ENCODE measurements at regions not wholly inside any gene's neighbourhood (a gene's known extent, or its start where the extent isn't known, plus 50 kb on each side); places are given as distances from the start of the nearest gene placed in this dataset.

GRCh38 chr18:60804415-60804814 lies 431.8 kb upstream of the MC4R start:
- no peaks in the 10 kb centered on the region for H3K4me1 ChIP-seq
- DNase-seq (ENCODE audit: low read depth in 1 of 2, low spot score in 1 of 2) (no peak), ATAC-seq (no peak), FAIRE-seq (no peak)
- TF ChIP-seq ZNF302 (CRISPR knock-in tag; IDR thresholded peaks at IDR 0.05), result no peak
- TF ChIP-seq GATA3 (IDR thresholded peaks at IDR 0.05; ENCODE audit: borderline replicate concordance), result no peak
- no peak for TF ChIP-seq EHMT2 (IDR thresholded peaks at IDR 0.05; ENCODE audit: low read depth)
- TF ChIP-seq, protein P1, sequence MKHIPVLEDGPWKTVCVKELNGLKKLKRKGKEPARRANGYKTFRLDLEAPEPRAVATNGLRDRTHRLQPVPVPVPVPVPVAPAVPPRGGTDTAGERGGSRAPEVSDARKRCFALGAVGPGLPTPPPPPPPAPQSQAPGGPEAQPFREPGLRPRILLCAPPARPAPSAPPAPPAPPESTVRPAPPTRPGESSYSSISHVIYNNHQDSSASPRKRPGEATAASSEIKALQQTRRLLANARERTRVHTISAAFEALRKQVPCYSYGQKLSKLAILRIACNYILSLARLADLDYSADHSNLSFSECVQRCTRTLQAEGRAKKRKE (CRISPR knock-in tag; IDR thresholded peaks at IDR 0.05; ENCODE audit: low read depth), result no peak
- TF ChIP-seq HOXA7 (CRISPR knock-in tag; IDR thresholded peaks at IDR 0.05), result no peak
- no peak overlapping the region for H3K27ac ChIP-seq
- no peak overlapping the region for H3K4me2 ChIP-seq
- ChIA-PET CTCF (no interaction called here), POLR2A (no interaction called here)
- H3K9me3 ChIP-seq, result no peaks in the 10 kb centered on the region
- H3K4me3 ChIP-seq, result no peak overlapping the region
- 26% methylated on average over 3 of the region's 3 CpGs for WGBS (ENCODE audit: missing lambda C conversion rate)

- Histone ChIP-seq H3K4me3 (no peak overlapping the region), H3K4me2 (no peak overlapping the region), H3K9me3 (no peaks in the 10 kb centered on the region), H3K27ac (no peak overlapping the region), H3K4me1 (no peaks in the 10 kb centered on the region)
- POLR2A ChIA-PET, result no interaction called here
- CTCF ChIA-PET, result no interaction called here
- FAIRE-seq (no peak), ATAC-seq (no peak), DNase-seq (ENCODE audit: low read depth in 1 of 2, low spot score in 1 of 2) (no peak)
- TF ChIP-seq HEYL (CRISPR knock-in tag; IDR thresholded peaks at IDR 0.05) (no peak), HDAC2 (IDR thresholded peaks at IDR 0.05) (no peak), RARB (CRISPR knock-in tag; IDR thresholded peaks at IDR 0.05) (no peak), E2F6 (IDR thresholded peaks at IDR 0.05; ENCODE audit: borderline replicate concordance, low read depth) (no peak), RNF2 (IDR thresholded peaks at IDR 0.05; ENCODE audit: borderline replicate concordance, low read depth) (no peak), MAFK (IDR thresholded peaks at IDR 0.05; ENCODE audit: partially characterized antibody) (no peak), EHMT2 (IDR thresholded peaks at IDR 0.05; ENCODE audit: low read depth) (no peak), ZSCAN20 (CRISPR knock-in tag; IDR thresholded peaks at IDR 0.05) (no peak), JUN (IDR thresholded peaks at IDR 0.05) (no peak)
- TF ChIP-seq, protein P1 (CRISPR knock-in tag; IDR thresholded peaks at IDR 0.05; ENCODE audit: low read depth), result no peak
- whole genome bisulfite sequencing (ENCODE audit: missing lambda C conversion rate), result 3% methylated on average over 2 of the region's 2 CpGs
These were observed 437.4 kb upstream of the MC4R start for GRCh38 chr18:60809937-60810336.

DNA sequence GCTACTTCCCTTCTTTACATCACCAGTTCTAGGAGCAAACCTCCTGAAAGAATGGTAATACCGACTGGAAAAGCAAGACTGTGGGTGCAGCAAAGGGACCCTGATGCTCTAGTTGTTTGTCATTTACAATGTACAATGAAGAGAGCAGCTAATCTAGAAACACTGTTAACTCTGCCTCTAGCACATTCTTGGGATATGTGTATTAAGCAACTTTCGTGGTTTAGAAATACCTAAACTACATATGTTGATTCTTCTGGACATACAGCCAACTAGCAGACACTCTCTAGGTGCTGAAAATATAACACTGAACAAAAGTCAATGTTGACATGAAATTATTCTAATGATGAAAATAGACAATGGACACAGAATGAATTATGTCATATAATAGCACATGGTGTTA lies 440.3 kb upstream of the MC4R start:
- TF ChIP-seq CHD2 (IDR thresholded peaks at IDR 0.05; ENCODE audit: low read length, partially characterized antibody) (no peak), NR3C1 (IDR thresholded peaks at IDR 0.05) (no peak), MAZ (IDR thresholded peaks at IDR 0.05; ENCODE audit: borderline replicate concordance, low read depth, low read length) (no peak), RAD21 (conservative IDR thresholded peaks at IDR 0.05 in 1 of 2, IDR thresholded peaks at IDR 0.05 in 1 of 2) (no peak), POLR2A (IDR thresholded peaks at IDR 0.05; ENCODE audit: low read length) (no peak), MAFK (IDR thresholded peaks at IDR 0.05; ENCODE audit: partially characterized antibody) (no peak), HEYL (CRISPR knock-in tag; IDR thresholded peaks at IDR 0.05) (no peak), PHF8 (IDR thresholded peaks at IDR 0.05; ENCODE audit: borderline replicate concordance, low read depth) (no peak), CHD4 (IDR thresholded peaks at IDR 0.05; ENCODE audit: borderline replicate concordance) (no peak), TFCP2L1 (CRISPR knock-in tag; IDR thresholded peaks at IDR 0.05) (no peak), POLR2AphosphoS2 (conservative IDR thresholded peaks at IDR 0.05; ENCODE audit: low read length) (no peak), HES2 (IDR thresholded peaks at IDR 0.05) (no peak), CBX8 (IDR thresholded peaks at IDR 0.05) (no peak), EHMT2 (IDR thresholded peaks at IDR 0.05; ENCODE audit: low read depth) (no peak)
- TF ChIP-seq, protein P1 (CRISPR knock-in tag; IDR thresholded peaks at IDR 0.05; ENCODE audit: low read depth), result no peak
- TF ChIP-seq, protein P2, sequence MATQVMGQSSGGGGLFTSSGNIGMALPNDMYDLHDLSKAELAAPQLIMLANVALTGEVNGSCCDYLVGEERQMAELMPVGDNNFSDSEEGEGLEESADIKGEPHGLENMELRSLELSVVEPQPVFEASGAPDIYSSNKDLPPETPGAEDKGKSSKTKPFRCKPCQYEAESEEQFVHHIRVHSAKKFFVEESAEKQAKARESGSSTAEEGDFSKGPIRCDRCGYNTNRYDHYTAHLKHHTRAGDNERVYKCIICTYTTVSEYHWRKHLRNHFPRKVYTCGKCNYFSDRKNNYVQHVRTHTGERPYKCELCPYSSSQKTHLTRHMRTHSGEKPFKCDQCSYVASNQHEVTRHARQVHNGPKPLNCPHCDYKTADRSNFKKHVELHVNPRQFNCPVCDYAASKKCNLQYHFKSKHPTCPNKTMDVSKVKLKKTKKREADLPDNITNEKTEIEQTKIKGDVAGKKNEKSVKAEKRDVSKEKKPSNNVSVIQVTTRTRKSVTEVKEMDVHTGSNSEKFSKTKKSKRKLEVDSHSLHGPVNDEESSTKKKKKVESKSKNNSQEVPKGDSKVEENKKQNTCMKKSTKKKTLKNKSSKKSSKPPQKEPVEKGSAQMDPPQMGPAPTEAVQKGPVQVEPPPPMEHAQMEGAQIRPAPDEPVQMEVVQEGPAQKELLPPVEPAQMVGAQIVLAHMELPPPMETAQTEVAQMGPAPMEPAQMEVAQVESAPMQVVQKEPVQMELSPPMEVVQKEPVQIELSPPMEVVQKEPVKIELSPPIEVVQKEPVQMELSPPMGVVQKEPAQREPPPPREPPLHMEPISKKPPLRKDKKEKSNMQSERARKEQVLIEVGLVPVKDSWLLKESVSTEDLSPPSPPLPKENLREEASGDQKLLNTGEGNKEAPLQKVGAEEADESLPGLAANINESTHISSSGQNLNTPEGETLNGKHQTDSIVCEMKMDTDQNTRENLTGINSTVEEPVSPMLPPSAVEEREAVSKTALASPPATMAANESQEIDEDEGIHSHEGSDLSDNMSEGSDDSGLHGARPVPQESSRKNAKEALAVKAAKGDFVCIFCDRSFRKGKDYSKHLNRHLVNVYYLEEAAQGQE (IDR thresholded peaks at IDR 0.05), result no peak
- TF ChIP-seq, protein P3, sequence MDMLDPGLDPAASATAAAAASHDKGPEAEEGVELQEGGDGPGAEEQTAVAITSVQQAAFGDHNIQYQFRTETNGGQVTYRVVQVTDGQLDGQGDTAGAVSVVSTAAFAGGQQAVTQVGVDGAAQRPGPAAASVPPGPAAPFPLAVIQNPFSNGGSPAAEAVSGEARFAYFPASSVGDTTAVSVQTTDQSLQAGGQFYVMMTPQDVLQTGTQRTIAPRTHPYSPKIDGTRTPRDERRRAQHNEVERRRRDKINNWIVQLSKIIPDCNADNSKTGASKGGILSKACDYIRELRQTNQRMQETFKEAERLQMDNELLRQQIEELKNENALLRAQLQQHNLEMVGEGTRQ (IDR thresholded peaks at IDR 0.05), result no peak
- ChIA-PET CTCF (no interaction called here), POLR2A (no interaction called here)
- ATAC-seq, result no peak
- H3K27ac ChIP-seq, result no peak overlapping the region
- no peak overlapping the region for H3K4me2 ChIP-seq
- 4% methylated on average over 2 of the region's 2 CpGs for WGBS (ENCODE audit: missing lambda C conversion rate)
- H3K4me3 ChIP-seq, result no peak overlapping the region
- H3K4me1 ChIP-seq, result no peaks in the 10 kb centered on the region
- no peak for DNase-seq (ENCODE audit: low read depth in 1 of 2, low spot score in 1 of 2)
- no peaks in the 10 kb centered on the region for H3K9me3 ChIP-seq
- no peak for FAIRE-seq
